Aorta (tissue), 5 donors: ENCODE measurements at regions not wholly inside any gene's neighbourhood (a gene's known extent, or its start where the extent isn't known, plus 50 kb on each side); places are given as distances from the start of the nearest gene placed in this dataset.
"Not testable (repeated sequence)": the region's sequence is repeated elsewhere in the genome, so short reads cannot be mapped to it uniquely, and the experiment has no call there.

Experiments used
- ATAC-seq: fragments of 200-7000 bp; cut with Tn5 transposase; one replicate; pipeline ENCODE4 v1.9.1; 2022; ENCODE audit warnings: moderate library complexity; ENCODE audit not compliant: low FRiP score
- DNase-seq, 2 donors: peaks; one replicate each; pipeline ENCODE4 v3.0.0-alpha.2; 2020
- H3K27ac ChIP-seq, 2 donors: one replicate each; pipeline ENCODE4 v1.5.1; 2013; ENCODE audit warnings: low read length in 2 of 2, mild to moderate bottlenecking in 2 of 2, moderate library complexity in 2 of 2, control low read depth in 1 of 2, inconsistent platforms in 1 of 2, low read depth in 1 of 2
- H3K27me3 ChIP-seq, 2 donors: one replicate each; pipeline ENCODE4 v1.6.1; 2013; ENCODE audit warnings: control low read depth in 1 of 2, low read length in 1 of 2, mild to moderate bottlenecking in 1 of 2, moderate library complexity in 1 of 2; ENCODE audit not compliant: insufficient read depth in 2 of 2, control insufficient read depth in 1 of 2
- H3K36me3 ChIP-seq, 2 donors: one replicate each; pipeline ENCODE4 v1.6.1; 2013; ENCODE audit warnings: control low read depth in 1 of 2, low read length in 1 of 2, mild to moderate bottlenecking in 1 of 2; ENCODE audit not compliant: insufficient read depth in 2 of 2, control insufficient read depth in 1 of 2
- H3K4me1 ChIP-seq, 2 donors: one replicate each; pipeline ENCODE4 v1.6.1; 2013; ENCODE audit warnings: low read length in 2 of 2, control low read depth in 1 of 2, mild to moderate bottlenecking in 1 of 2, moderate library complexity in 1 of 2; ENCODE audit not compliant: insufficient read depth in 2 of 2, control insufficient read depth in 1 of 2
- H3K4me3 ChIP-seq, 2 donors: one replicate each; pipeline ENCODE4 v1.5.1; 2013; ENCODE audit warnings: low read length in 2 of 2, control low read depth in 1 of 2, mild to moderate bottlenecking in 1 of 2
- H3K9me3 ChIP-seq: one replicate; pipeline ENCODE4 v1.6.1; 2013; ENCODE audit warnings: mild to moderate bottlenecking, low read length; ENCODE audit not compliant: control insufficient read depth
- WGBS, 2 donors: extraction: QIAGEN DNeasy Blood & Tissue Kit; methylation state at CpG; one replicate each; pipeline ENCODE4 v1.1.7; 2013; 5-methylcytosine and 5-hydroxymethylcytosine counted together
- intact Hi-C, 2 donors: fragments of 100-400 bp; cut with DNase I; formaldehyde crosslinking; loops; one replicate each; pipeline versions ENCODE4 v1.14.2 to v1.15.0; 2022
- donor health status: healthy with polysubstance abuse.
- donor health status: Bipolar disorder and iron deficiency.
- donor health status: DM: no; HTN: no; CAD: no.
- donor health status: DM: no; HTN: no; CAD: no.
- donor health status: DM: yes; HTN: yes; CAD: no.

DNA sequence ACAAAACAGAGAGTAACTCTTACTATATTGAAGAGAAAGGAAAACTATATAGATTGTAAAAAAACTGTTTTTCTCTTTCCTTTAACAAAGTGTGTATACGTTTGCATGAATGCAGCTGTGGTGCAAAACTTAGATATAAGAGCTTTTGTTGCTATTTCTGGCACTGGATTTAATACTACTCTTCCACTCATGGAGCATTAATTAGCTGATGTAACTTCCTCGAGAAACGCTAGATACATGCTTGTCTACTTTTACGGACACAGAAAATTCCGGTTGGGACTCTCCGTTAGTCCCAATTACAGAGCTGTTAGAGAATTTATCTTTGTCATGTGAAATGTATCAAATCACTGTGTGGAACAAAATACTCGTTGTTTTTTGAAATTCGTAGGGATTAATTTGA is 135.5 kb downstream of the ZNF22 start:
- no peak for DNase-seq
- H3K9me3 ChIP-seq = no peaks in the 10 kb centered on the region
- no peaks in the 10 kb centered on the region for H3K4me1 ChIP-seq
- H3K27me3 ChIP-seq = no peaks in the 10 kb centered on the region
- 64 to 67% methylated on average over 8 of the region's 8 CpGs for WGBS, 2 donors
- no peaks in the 10 kb centered on the region for H3K36me3 ChIP-seq
- intact Hi-C loops = no loop called here
- no peak overlapping the region for H3K27ac ChIP-seq
- no peak overlapping the region for H3K4me3 ChIP-seq
- ATAC-seq = no peak

DNA sequence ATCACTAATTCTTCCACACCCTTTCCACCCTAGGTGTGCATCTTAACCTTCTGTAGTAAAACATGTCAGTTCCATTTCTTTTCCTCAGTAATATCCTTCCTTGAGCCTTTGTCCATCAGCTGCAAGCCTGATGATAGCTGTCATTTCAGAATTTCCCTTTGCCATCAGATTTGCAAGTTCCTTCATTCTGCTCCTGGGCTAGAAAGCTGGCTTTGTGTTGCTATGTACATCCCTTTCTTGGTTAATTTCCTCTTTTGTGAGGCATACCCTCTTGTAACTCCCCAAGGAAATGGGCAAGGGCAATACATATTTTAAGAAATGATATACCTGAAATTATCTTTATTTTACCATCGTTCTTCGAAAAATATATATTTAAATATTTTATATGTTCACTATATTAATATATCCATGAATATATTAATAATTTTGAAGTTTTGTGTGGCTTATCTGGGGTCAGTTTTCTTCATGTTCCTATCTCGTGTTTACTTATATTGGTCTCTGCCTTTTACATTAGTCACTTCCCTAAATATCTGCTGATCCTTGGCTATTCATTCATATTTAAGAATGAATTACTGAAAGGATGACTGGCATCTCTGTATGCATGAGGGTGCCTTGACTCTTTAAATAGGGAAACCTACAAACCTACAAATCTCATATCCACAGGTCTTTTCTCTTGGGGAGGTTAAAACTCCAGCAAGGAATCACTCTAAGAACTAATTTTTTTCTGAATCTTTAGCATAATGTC is 143.8 kb downstream of the ZNF22 start:
- H3K36me3 ChIP-seq = no peaks in the 10 kb centered on the region
- DNase-seq (no peak), ATAC-seq (no peak)
- H3K27ac ChIP-seq = no peak overlapping the region
- H3K4me3 ChIP-seq = no peak overlapping the region
- no peaks in the 10 kb centered on the region for H3K4me1 ChIP-seq
- no peaks in the 10 kb centered on the region for H3K9me3 ChIP-seq
- intact Hi-C loops = no loop called here
- H3K27me3 ChIP-seq = no peaks in the 10 kb centered on the region
- 90 to 91% methylated on average over 3 of the region's 3 CpGs for whole genome bisulfite sequencing, 2 donors

DNA sequence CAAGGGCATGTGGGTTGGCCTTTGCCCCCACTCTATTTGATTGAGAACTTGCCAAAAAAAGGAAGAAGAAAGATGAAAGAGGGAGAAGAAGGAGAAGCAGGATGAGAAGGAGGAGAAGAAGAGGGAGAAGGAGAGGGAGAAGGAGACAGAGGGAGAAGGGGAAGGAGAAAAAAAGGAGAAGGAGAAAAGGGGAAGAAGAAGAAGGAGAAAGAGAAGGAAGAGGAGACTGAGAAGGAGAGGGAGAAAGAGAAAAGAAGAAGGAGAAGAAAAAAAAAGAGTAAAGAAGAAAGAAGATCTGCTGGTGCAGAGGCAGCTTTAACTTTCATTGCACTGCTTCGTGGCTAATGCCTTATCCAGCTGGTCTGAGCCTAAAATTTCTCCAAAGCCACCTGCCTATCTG is 144.4 kb downstream of the ZNF22 start:
- WGBS, 2 donors = 86 to 100% methylated on average over 1 of the region's 1 CpG
- DNase-seq, H3K9me3 ChIP-seq, H3K4me3 ChIP-seq, H3K36me3 ChIP-seq, H3K27ac ChIP-seq, H3K4me1 ChIP-seq, ATAC-seq, intact Hi-C loops, H3K27me3 ChIP-seq: not testable (repeated sequence)

DNA sequence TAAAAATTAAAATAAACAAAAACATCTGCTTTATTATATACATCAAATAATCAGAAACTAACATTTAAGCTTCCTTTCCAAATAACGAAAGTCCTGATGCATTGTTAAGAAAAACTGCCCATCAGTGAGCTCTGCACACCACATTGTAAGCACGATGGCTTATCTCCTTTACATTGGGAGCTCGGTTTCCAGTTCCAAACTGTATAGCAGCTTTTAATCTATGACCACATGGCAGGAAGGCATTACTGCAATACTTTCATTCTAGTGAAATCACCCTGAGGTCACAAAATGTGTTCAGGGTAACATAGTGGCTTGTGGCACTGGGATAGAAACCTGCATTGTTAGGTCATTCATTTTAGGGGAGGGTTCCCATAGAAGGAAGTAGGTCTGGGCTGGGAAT is 146.3 kb downstream of the ZNF22 start:
- Histone ChIP-seq H3K36me3 (no peaks in the 10 kb centered on the region), H3K9me3 (no peaks in the 10 kb centered on the region), H3K27me3 (no peaks in the 10 kb centered on the region), H3K4me3 (no peak overlapping the region), H3K27ac (no peak overlapping the region), H3K4me1 (no peaks in the 10 kb centered on the region)
- DNase-seq (no peak), ATAC-seq (no peak)
- intact Hi-C loops = no loop called here
- WGBS, 2 donors = 58 to 59% methylated on average over 3 of the region's 3 CpGs

DNA sequence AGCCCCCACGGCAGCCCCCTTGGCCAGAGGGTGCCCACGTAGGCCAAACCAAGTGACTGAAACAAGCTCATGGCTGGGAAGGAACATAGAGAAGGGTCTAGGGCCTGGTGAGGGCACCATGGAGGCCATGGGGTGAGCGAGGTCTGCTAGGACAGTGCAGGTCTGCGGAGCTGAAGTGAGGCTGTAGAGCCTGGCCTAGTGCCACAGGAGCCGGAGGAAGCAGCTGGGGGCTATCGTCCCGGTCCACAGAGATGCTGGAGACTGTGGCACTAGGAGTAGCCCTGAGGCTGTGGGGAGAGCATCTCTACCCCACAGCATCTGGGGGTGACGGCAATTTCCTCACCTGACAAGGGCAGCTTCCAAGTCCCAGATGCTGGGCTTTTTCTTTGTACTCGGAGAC is 150.3 kb downstream of the ZNF22 start:
- Histone ChIP-seq H3K9me3 (no peaks in the 10 kb centered on the region), H3K4me3 (no peak overlapping the region), H3K27me3 (no peaks in the 10 kb centered on the region), H3K27ac (no peak overlapping the region), H3K36me3 (no peaks in the 10 kb centered on the region), H3K4me1 (no peaks in the 10 kb centered on the region)
- ATAC-seq = no peak
- DNase-seq = no peak
- intact Hi-C loops = no loop called here
- 94 to 96% methylated on average over 9 of the region's 9 CpGs for WGBS, 2 donors

DNA sequence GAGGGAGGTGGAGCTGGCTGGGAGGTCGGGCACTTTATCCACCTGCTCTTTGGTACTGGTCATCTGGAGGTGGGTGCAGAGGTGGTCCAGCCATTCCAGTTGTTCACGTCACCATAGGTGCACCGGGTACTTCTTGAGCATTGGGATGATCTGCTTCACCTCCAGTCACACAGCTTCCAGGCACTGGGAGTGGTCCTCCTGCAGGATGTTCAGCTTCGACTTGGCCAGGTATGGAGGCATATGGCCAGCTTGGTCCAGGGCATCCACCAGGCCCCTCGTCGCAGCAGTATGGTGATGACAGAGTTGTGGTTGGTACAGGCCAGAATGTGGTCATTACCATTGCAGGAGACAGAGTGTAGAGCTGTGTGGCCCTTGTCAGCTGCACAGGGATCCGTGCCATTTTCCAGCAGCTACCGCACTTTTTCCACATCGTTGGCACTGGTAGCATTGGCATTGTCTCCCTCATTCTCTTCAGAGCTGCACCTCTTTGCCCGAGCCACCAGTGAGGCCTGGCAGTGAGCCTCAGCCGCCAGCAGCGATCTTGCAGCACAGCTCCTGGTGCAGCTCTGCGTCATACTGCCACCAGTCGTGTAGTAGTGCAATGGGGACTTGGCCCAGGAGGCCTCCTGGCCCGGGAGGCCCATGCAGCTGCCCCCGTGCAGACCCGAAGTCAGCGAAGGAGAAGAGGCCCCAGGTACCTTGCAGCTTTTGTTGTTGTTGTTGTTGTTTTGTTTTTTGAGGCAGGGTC is 150.9 kb downstream of the ZNF22 start:
- ATAC-seq (no peak), DNase-seq (no peak)
- no peaks in the 10 kb centered on the region for H3K27me3 ChIP-seq
- 87 to 89% methylated on average over 18 of the region's 18 CpGs for WGBS, 2 donors
- no peaks in the 10 kb centered on the region for H3K9me3 ChIP-seq
- H3K36me3 ChIP-seq = no peaks in the 10 kb centered on the region
- no peak overlapping the region for H3K27ac ChIP-seq
- H3K4me3 ChIP-seq = no peak overlapping the region
- no peaks in the 10 kb centered on the region for H3K4me1 ChIP-seq
- intact Hi-C loops = no loop called here

DNA sequence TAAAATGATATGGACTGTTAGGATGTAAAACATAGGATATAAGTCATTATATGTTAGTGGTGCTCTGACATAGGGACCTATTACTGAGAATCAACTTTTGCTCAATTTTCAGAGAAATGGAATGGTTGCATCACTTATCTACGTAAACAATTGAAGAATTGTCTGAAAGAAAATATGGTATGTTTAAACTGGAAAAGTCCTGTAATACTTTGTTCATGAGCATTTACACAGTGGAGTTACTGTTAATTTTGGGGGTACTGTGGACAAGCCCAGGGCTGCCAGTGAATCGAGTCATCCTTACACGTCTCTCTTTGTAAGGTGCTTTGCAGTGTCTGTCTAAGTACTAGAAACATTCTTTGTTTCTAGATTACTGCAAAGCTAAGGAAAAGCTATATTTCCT is 152.0 kb downstream of the ZNF22 start:
- Histone ChIP-seq H3K4me3 (no peak overlapping the region), H3K27ac (no peak overlapping the region), H3K36me3 (no peaks in the 10 kb centered on the region), H3K4me1 (no peaks in the 10 kb centered on the region), H3K9me3 (no peaks in the 10 kb centered on the region), H3K27me3 (no peaks in the 10 kb centered on the region)
- 77 to 82% methylated on average over 3 of the region's 3 CpGs for WGBS, 2 donors
- ATAC-seq = no peak
- no peak for DNase-seq
- intact Hi-C loops = no loop called here

DNA sequence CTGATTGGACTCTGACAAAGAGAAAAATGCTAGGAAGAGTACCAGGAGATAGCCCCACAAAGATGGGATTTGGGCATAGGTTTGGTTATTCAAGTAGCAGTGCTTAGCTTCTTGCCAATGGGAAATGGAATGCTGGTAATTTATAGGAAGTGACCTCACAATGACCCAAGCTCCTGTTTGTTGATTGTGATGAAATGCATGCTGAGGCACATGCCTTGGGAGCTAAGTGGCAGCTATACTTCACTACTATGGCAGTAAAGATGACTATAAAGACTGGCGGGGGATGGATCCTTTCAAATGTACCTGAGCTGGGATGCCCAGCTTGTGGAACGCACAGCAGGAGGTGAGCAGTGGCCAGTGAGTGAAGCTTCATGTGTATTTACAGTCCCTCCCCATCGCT is 153.8 kb downstream of the ZNF22 start:
- Histone ChIP-seq H3K27me3 (no peaks in the 10 kb centered on the region), H3K4me3 (no peak overlapping the region), H3K27ac (no peak overlapping the region), H3K4me1 (no peaks in the 10 kb centered on the region), H3K36me3 (no peaks in the 10 kb centered on the region), H3K9me3 (no peaks in the 10 kb centered on the region)
- ATAC-seq (no peak), DNase-seq (no peak)
- intact Hi-C loops = no loop called here
- WGBS, 2 donors = 96% methylated on average over 3 of the region's 3 CpGs

DNA sequence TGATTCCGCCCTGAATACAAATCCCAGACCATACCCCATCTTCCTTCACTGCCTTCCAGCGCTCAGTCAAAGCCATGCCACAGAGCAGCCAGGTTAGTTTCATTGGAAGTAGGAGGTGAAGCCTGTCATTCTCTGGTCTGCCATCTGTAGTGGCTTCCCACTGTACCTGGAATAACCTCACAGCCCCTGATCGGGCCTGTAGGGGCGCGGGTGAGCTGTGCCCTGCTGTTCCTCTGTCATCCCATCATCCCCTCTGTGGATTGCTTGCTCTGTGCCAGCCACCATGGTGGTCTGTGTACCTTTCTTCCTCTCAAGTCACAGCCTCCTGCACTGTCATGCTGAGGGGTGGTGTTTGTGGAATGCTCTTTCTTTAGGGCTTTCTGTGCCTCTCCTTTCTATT is 155.1 kb downstream of the ZNF22 start:
- Histone ChIP-seq H3K4me1 (no peaks in the 10 kb centered on the region), H3K27ac (no peak overlapping the region), H3K4me3 (no peak overlapping the region), H3K9me3 (no peaks in the 10 kb centered on the region), H3K36me3 (no peaks in the 10 kb centered on the region), H3K27me3 (no peaks in the 10 kb centered on the region)
- ATAC-seq (no peak), DNase-seq (no peak)
- WGBS, 2 donors = 91 to 95% methylated on average over 5 of the region's 5 CpGs
- intact Hi-C loops = no loop called here
